Thoracic aorta (tissue), 2 donors: ENCODE measurements at regions not wholly inside any gene's neighbourhood (a gene's known extent, or its start where the extent isn't known, plus 50 kb on each side); places are given as distances from the start of the nearest gene placed in this dataset.

Experiments used
- ATAC-seq: fragments of 150-250 bp; one replicate; pipeline ENCODE4 v1.8.0; 2017; ENCODE audit warnings: low read depth; ENCODE audit not compliant: insufficient number of reproducible peaks, low FRiP score
- DNase-seq: peaks from one replicate; pipeline ENCODE4 v3.0.0-alpha.2; 2020; ENCODE audit warnings: low spot score
- H3K27ac ChIP-seq, 2 donors: fragments of 200-600 bp; sonication (generic); 1 replicate in 1 of 2; 2 replicates in 1 of 2; pipeline ENCODE4 v1.5.1; 2016; ENCODE audit warnings: mild to moderate bottlenecking in 2 of 2, moderate library complexity in 2 of 2
- H3K27me3 ChIP-seq: fragments of 200-600 bp; sonication (generic); replicated peaks from 2 replicates; pipeline ENCODE4 v1.6.0; 2016; ENCODE audit warnings: mild to moderate bottlenecking; ENCODE audit not compliant: insufficient read depth
- H3K36me3 ChIP-seq: fragments of 200-600 bp; sonication (generic); one replicate; pipeline ENCODE4 v1.5.1; 2016
- H3K4me1 ChIP-seq, 2 donors: fragments of 200-600 bp; sonication (generic); 1 replicate in 1 of 2; 2 replicates in 1 of 2; pipeline versions ENCODE4 v1.5.1 to v1.6.0; 2016; ENCODE audit warnings: low read depth in 2 of 2, mild to moderate bottlenecking in 1 of 2; ENCODE audit not compliant: control insufficient read depth in 1 of 2
- H3K4me3 ChIP-seq: fragments of 200-600 bp; sonication (generic); 2 replicates; pipeline ENCODE4 v1.5.1; 2016; ENCODE audit warnings: mild to moderate bottlenecking
- H3K9me3 ChIP-seq: fragments of 200-600 bp; sonication (generic); 2 replicates; pipeline ENCODE4 v1.5.1; 2016
- TF ChIP-seq, protein P1 (sequence below): fragments of 200-600 bp; sonication (generic); IDR thresholded peaks from one replicate; pipeline ENCODE4 v1.5.1; 2019; ENCODE audit warnings: antibody characterized with exemption

DNA sequence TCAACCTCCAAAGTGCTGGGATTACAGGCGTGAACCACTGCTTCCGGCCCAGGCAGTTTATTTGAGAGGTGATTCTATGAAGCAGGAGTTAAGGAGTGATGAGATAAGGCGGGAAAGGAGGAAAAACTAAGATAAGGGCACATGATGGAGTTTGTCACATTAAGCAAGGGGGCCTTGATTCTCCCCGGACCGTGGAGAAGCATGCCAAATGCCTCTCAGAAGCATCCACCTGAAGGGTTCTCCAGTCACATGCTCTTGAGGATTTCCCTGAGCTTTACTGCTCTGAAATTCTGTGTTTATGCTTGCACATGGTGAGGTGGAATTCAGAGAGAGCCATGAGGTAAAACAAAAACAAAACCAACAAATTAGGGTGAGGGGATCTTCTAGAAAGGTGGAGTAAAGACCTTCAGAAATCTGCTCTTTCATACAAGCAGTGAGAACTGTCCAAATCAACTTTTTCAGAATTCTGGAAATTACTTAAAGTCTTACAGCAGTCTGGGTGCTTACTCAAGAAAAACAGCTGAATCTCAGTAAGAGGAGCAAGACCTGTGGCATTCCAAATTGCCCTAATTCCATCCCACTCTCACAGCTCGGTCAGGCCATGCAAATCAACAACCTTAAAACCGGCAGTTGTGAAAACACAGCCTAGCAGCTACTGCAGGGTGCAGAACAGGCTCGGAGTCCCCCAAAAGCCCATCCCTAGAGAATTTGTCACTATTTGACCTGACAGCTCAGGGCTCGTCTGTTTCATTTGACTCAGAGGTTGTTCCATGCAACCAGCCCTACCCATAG, 69.1 kb upstream of the CTLA4 start:
- Histone ChIP-seq H3K27ac (no peak overlapping the region), H3K27me3 (no peaks in the 10 kb centered on the region), H3K9me3 (no peaks in the 10 kb centered on the region), H3K36me3 (no peaks in the 10 kb centered on the region), H3K4me1 (peaks cover 7 to 12% of the 10 kb centered on the region in 2 donors), H3K4me3 (no peak overlapping the region)
- no peak for DNase-seq
- TF ChIP-seq, protein P1, sequence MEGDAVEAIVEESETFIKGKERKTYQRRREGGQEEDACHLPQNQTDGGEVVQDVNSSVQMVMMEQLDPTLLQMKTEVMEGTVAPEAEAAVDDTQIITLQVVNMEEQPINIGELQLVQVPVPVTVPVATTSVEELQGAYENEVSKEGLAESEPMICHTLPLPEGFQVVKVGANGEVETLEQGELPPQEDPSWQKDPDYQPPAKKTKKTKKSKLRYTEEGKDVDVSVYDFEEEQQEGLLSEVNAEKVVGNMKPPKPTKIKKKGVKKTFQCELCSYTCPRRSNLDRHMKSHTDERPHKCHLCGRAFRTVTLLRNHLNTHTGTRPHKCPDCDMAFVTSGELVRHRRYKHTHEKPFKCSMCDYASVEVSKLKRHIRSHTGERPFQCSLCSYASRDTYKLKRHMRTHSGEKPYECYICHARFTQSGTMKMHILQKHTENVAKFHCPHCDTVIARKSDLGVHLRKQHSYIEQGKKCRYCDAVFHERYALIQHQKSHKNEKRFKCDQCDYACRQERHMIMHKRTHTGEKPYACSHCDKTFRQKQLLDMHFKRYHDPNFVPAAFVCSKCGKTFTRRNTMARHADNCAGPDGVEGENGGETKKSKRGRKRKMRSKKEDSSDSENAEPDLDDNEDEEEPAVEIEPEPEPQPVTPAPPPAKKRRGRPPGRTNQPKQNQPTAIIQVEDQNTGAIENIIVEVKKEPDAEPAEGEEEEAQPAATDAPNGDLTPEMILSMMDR: no peak
- no peak for ATAC-seq

GRCh38 chr2:203799908-203800307, 67.7 kb upstream of the CTLA4 start:
- ATAC-seq: no peak
- Histone ChIP-seq H3K27me3 (no peaks in the 10 kb centered on the region), H3K36me3 (no peaks in the 10 kb centered on the region), H3K9me3 (no peaks in the 10 kb centered on the region), H3K4me3 (no peak overlapping the region), H3K4me1 (peaks cover 16 to 26% of the 10 kb centered on the region in 2 donors), H3K27ac (no peak overlapping the region)
- no peak for DNase-seq
- TF ChIP-seq, protein P1: no peak

DNA sequence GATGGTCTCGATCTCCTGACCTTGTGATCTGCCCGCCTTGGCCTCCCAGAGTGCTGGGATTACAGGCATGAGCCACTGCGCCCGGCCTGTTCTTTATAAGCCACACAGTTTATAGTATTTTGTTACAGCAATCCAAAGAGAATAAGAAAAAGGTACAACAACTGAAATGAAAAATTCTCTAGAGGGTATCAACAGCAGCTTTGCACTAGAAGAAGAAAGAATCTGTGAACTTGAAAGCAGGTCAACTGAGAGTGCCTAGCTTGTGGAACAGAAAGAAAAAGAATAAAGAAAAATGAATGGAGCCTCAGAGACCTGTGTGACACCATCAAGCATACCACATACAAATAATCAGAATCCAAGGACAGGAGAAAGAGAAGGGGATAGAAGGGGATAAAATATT, 66.8 kb upstream of the CTLA4 start:
- H3K9me3 ChIP-seq: no peaks in the 10 kb centered on the region
- H3K4me3 ChIP-seq: no peak overlapping the region
- TF ChIP-seq, protein P1: no peak
- no peaks in the 10 kb centered on the region for H3K27me3 ChIP-seq
- no peak for ATAC-seq
- no peaks in the 10 kb centered on the region for H3K36me3 ChIP-seq
- DNase-seq: no peak
- H3K27ac ChIP-seq: no peak overlapping the region
- peaks cover 18 to 27% of the 10 kb centered on the region in 2 donors for H3K4me1 ChIP-seq

- DNase-seq (no peak), ATAC-seq (peak; percentile 34)
- H3K27ac ChIP-seq: peak overlapping the region in 1 of 2 donors; percentile 69
- no peaks in the 10 kb centered on the region for H3K36me3 ChIP-seq
- H3K4me3 ChIP-seq: no peak overlapping the region
- H3K27me3 ChIP-seq: no peaks in the 10 kb centered on the region
- H3K9me3 ChIP-seq: no peaks in the 10 kb centered on the region
- H3K4me1 ChIP-seq: peaks cover 18 to 27% of the 10 kb centered on the region in 2 donors
- TF ChIP-seq, protein P1: no peak
Observed at GRCh38 chr2:203802342-203803052, 65.1 kb upstream of the CTLA4 start.

DNA sequence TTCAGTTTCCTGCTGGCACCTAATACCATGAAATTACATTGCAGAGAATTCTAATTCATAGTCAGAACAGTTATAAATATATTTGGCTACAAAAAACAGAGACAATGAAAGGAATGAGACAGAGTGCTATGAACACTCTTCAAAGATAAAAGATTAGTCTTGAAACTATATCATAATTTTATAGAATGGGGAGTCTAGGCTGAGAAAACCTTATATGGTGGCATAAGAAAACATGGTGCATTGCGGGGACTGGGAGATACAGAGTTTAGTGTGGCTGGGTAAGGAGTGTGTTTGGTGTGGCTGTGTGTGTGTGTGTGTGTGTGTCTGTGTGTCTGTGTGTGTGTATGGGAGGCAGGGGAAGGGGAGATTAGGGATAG, 64.5 kb upstream of the CTLA4 start:
- Histone ChIP-seq H3K27ac (peak overlapping the region; percentile 51 to 69), H3K9me3 (no peaks in the 10 kb centered on the region), H3K4me3 (no peak overlapping the region), H3K4me1 (peaks cover 18 to 27% of the 10 kb centered on the region in 2 donors), H3K27me3 (no peaks in the 10 kb centered on the region), H3K36me3 (no peaks in the 10 kb centered on the region)
- TF ChIP-seq, protein P1: no peak
- ATAC-seq: no peak
- DNase-seq: no peak
